ENCODE measurements at regions not wholly inside any gene's neighbourhood (a gene's known extent, or its start where the extent isn't known, plus 50 kb on each side); places are given as distances from the start of the nearest gene placed in this dataset.

DNA sequence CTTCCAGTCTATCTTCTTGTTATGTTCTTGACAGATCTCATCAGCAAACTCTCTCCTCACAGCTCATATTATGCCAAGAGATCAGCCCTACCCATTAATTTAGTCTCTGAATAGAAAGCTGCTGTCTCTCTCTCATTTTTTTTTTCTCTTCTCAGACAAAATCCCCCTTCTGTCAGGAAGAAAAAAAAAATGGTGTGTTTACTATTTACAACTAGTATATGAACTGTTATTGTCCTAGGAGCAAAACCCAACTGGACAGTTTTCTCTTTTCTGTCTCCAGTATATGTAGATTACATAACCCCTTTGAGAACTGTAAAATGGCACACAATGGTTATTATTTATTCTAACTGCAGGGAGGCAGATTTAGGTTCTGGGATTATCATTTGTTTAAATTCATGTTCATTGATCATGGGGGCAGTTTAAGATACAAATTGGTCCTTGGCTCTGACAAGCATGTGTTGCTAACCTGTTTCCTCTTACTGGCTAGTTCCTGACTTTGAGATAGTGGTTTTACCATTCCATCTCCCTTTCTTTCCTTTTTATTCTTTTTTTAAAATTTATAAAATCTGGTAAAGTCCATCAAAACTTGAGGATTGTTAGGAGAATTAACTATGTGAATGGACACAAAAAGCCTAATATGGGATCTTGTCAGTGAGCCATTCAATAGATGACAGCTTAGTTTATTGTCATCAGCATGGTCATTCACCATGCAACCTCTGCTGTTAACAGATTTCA, 210.0 kb upstream of the PAPPA start:
- Mint-ChIP-seq H3K27me3 (ENCODE audit: low read depth) (peaks cover 2% of the 10 kb centered on the region; the same call in 1 of the 2 replicates), H3K4me3 (no peak overlapping the region), H3K36me3 (ENCODE audit: insufficient read depth in 1 of 3, low read depth in 3 of 3) (no peaks in the 10 kb centered on the region), H3K27ac (peak overlapping the region in 1 of 3 experiments; percentile 97; a peak in 2 of 7 replicates), H3K4me1 (peaks cover 0 to 17% of the 10 kb centered on the region in 2 experiments; a peak in 3 of 4 replicates), H3K9me3 (no peaks in the 10 kb centered on the region)
- Histone ChIP-seq H4K5ac (ENCODE audit: insufficient read length, low read depth, low read length) (no peak overlapping the region), H2BK15ac (ENCODE audit: low read depth, low read length) (no peak overlapping the region), H3K79me2 (ENCODE audit: insufficient read depth, low read length) (no peaks in the 10 kb centered on the region), H2AK5ac (ENCODE audit: insufficient read length, low read length) (no peak overlapping the region), H3K18ac (ENCODE audit: insufficient read length, low read depth, low read length) (no peak overlapping the region), H2BK12ac (ENCODE audit: insufficient read length, low read depth, low read length) (no peak overlapping the region), H2BK20ac (ENCODE audit: low read depth, low read length, poor library complexity, severe bottlenecking) (no peak overlapping the region), H3K4me1 (ENCODE audit: insufficient read depth, low read length) (peaks cover 5% of the 10 kb centered on the region; the same call in 1 of the 2 replicates), H3K23me2 (ENCODE audit: insufficient read length, low read depth, low read length, poor library complexity, severe bottlenecking) (no peaks in the 10 kb centered on the region), H4K8ac (replicated peaks; ENCODE audit: insufficient read length, low read depth, low read length) (no peak overlapping the region), H3K9me3 (ENCODE audit: control insufficient read depth, low read depth, low read length) (no peaks in the 10 kb centered on the region), H2BK5ac (ENCODE audit: insufficient read length, low read length) (no peak overlapping the region), H3K27me3 (ENCODE audit: insufficient read depth, low read length) (no peaks in the 10 kb centered on the region), H3K23ac (ENCODE audit: insufficient read length, low read depth, low read length) (no peak overlapping the region), H3T11ph (ENCODE audit: low read length) (no peak overlapping the region), H4K20me1 (ENCODE audit: control insufficient read depth, insufficient read depth, insufficient read length) (no peaks in the 10 kb centered on the region), H4K91ac (ENCODE audit: insufficient read length, low read depth, low read length) (no peak overlapping the region), H2BK120ac (ENCODE audit: low read depth, low read length, poor library complexity, severe bottlenecking) (no peak overlapping the region), H3K4ac (ENCODE audit: low read depth, low read length) (no peak overlapping the region), H3K14ac (ENCODE audit: insufficient read depth, low read length) (no peak overlapping the region), H3K9ac (ENCODE audit: extremely low read depth, insufficient read length, low read length) (no peak overlapping the region), H2AFZ (ENCODE audit: low read length) (no peak overlapping the region), H3K56ac (ENCODE audit: insufficient read length, low read depth, low read length) (no peak overlapping the region), H3K4me2 (ENCODE audit: insufficient read depth, insufficient read length, low read length) (no peak overlapping the region), H3K79me1 (ENCODE audit: insufficient read depth, low read depth, low read length, poor library complexity, severe bottlenecking) (no peaks in the 10 kb centered on the region), H3K27ac (ENCODE audit: insufficient read length, low read depth, low read length) (no peak overlapping the region)
- no peak for DNase-seq
- TF ChIP-seq, protein P1, sequence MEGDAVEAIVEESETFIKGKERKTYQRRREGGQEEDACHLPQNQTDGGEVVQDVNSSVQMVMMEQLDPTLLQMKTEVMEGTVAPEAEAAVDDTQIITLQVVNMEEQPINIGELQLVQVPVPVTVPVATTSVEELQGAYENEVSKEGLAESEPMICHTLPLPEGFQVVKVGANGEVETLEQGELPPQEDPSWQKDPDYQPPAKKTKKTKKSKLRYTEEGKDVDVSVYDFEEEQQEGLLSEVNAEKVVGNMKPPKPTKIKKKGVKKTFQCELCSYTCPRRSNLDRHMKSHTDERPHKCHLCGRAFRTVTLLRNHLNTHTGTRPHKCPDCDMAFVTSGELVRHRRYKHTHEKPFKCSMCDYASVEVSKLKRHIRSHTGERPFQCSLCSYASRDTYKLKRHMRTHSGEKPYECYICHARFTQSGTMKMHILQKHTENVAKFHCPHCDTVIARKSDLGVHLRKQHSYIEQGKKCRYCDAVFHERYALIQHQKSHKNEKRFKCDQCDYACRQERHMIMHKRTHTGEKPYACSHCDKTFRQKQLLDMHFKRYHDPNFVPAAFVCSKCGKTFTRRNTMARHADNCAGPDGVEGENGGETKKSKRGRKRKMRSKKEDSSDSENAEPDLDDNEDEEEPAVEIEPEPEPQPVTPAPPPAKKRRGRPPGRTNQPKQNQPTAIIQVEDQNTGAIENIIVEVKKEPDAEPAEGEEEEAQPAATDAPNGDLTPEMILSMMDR (conservative IDR thresholded peaks at IDR 0.05), result no peak
